Activated B cell treated with CpG ODN at 0.5 μM for 24 hours (primary cell): ENCODE measurements at regions not wholly inside any gene's neighbourhood (a gene's known extent, or its start where the extent isn't known, plus 50 kb on each side); places are given as distances from the start of the nearest gene placed in this dataset.

Experiments
- ATAC-seq: fragments of 200-7000 bp; cut with Tn5 transposase; one replicate; pipeline ENCODE4 v1.10.0; 2021; ENCODE audit warnings: low read depth, mild to moderate bottlenecking, moderate library complexity
- CTCF ChIA-PET: fragments of 350-600 bp; sonication (Branson Sonifier 250); formaldehyde crosslinking; loops from one replicate; lab custom pipeline; 2021; ENCODE audit warnings: antibody characterized with exemption; lab: Charles Lee
- POLR2A ChIA-PET: fragments of 350-600 bp; sonication (Branson Sonifier 250); formaldehyde crosslinking; loops from one replicate; lab custom pipeline; 2021; ENCODE audit warnings: antibody characterized with exemption; lab: Charles Lee
- DNase-seq: peaks from one replicate; pipeline ENCODE4 v3.0.0; 2022
- H3K27ac Mint-ChIP-seq: one replicate; pipeline ENCODE4 v1.8.0; 2020; ENCODE audit warnings: mixed read lengths
- H3K27me3 Mint-ChIP-seq: one replicate; pipeline ENCODE4 v1.8.0; 2021; ENCODE audit warnings: mixed read lengths
- H3K36me3 Mint-ChIP-seq: one replicate; pipeline ENCODE4 v1.8.0; 2021; ENCODE audit warnings: low read depth, mixed read lengths
- H3K4me1 Mint-ChIP-seq: one replicate; pipeline ENCODE4 v1.8.0; 2021; ENCODE audit warnings: mixed read lengths
- H3K4me3 Mint-ChIP-seq: one replicate; pipeline ENCODE4 v1.8.0; 2020; ENCODE audit warnings: mild to moderate bottlenecking, mixed read lengths
- H3K9me3 Mint-ChIP-seq: one replicate; pipeline ENCODE4 v1.8.0; 2020; ENCODE audit warnings: mixed read lengths
- intact Hi-C: fragments of 100-400 bp; cut with micrococcal nuclease; formaldehyde crosslinking; loops from one replicate; pipeline ENCODE4 v1.15.1; 2024
- TF ChIP-seq, protein P1 (sequence below): fragments of 200-600 bp; IDR thresholded peaks from one replicate; pipeline ENCODE4 v1.8.0; 2022; ENCODE audit warnings: antibody characterized with exemption, mild to moderate bottlenecking

DNA sequence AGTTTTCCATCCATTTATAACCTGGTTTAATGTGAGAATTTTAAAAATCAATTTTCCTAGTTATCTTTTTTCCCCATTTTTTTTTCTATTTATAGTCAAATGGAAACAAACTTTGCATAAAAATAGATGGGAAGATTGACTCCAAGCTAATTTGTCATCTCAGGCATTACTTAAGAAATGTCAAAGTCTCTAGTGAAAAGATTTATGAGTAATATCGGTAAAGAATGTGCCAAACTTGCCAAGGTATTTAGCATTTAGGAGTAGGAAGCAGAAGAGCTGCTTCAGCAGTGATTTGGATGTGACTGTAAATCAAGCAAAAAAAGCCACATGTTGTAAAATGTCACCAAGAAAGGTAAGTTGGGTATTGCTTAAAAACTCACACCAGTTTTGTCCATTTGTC lies 108.6 kb downstream of the LACC1 start:
- POLR2A ChIA-PET: no interaction called here

DNA sequence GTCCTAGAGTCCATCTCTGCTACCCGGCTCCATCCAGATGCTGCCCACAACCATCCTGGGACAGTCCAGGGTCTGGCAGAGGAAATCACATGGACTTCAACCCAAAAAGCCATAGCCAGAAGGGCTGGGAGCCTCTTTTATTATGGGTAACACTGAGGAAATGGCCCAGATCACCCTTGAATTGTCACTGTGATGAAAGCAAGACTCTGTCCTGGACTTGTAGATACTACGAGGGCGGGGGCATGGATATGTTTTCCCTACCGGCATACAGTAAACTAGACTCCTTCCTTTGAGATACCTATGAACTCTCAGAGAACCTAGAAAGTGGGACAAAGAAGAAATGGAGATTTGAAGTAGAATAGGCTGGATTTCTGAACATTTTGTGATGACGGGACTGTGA lies 110.3 kb downstream of the LACC1 start:
- TF ChIP-seq, protein P1, sequence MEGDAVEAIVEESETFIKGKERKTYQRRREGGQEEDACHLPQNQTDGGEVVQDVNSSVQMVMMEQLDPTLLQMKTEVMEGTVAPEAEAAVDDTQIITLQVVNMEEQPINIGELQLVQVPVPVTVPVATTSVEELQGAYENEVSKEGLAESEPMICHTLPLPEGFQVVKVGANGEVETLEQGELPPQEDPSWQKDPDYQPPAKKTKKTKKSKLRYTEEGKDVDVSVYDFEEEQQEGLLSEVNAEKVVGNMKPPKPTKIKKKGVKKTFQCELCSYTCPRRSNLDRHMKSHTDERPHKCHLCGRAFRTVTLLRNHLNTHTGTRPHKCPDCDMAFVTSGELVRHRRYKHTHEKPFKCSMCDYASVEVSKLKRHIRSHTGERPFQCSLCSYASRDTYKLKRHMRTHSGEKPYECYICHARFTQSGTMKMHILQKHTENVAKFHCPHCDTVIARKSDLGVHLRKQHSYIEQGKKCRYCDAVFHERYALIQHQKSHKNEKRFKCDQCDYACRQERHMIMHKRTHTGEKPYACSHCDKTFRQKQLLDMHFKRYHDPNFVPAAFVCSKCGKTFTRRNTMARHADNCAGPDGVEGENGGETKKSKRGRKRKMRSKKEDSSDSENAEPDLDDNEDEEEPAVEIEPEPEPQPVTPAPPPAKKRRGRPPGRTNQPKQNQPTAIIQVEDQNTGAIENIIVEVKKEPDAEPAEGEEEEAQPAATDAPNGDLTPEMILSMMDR: no peak
- ATAC-seq: no peak
- no peaks in the 10 kb centered on the region for H3K4me1 Mint-ChIP-seq
- peaks cover 9% of the 10 kb centered on the region for H3K9me3 Mint-ChIP-seq
- intact Hi-C loops: no loop called here
- no peak for DNase-seq
- ChIA-PET CTCF (no interaction called here), POLR2A (no interaction called here)
- peaks cover 6% of the 10 kb centered on the region for H3K27me3 Mint-ChIP-seq
- no peak overlapping the region for H3K27ac Mint-ChIP-seq
- no peak overlapping the region for H3K4me3 Mint-ChIP-seq
- H3K36me3 Mint-ChIP-seq: no peaks in the 10 kb centered on the region

More for the DNA sequence above, 108.6 kb downstream of the LACC1 start:
- no peaks in the 10 kb centered on the region for H3K36me3 Mint-ChIP-seq
- CTCF ChIA-PET: no interaction called here
- H3K9me3 Mint-ChIP-seq: no peaks in the 10 kb centered on the region
- H3K4me1 Mint-ChIP-seq: no peaks in the 10 kb centered on the region
- no peak overlapping the region for H3K27ac Mint-ChIP-seq
- TF ChIP-seq, protein P1: no peak
- ATAC-seq (no peak), DNase-seq (no peak)
- intact Hi-C loops: no loop called here
- peaks cover 6% of the 10 kb centered on the region for H3K27me3 Mint-ChIP-seq
- H3K4me3 Mint-ChIP-seq: no peak overlapping the region

- no peaks in the 10 kb centered on the region for H3K4me1 Mint-ChIP-seq
- ChIA-PET CTCF (no interaction called here), POLR2A (no interaction called here)
- H3K27me3 Mint-ChIP-seq: peaks cover 6% of the 10 kb centered on the region
- no peak overlapping the region for H3K27ac Mint-ChIP-seq
- DNase-seq (no peak), ATAC-seq (no peak)
- H3K9me3 Mint-ChIP-seq: peaks cover 17% of the 10 kb centered on the region
- intact Hi-C loops: no loop called here
- no peaks in the 10 kb centered on the region for H3K36me3 Mint-ChIP-seq
- H3K4me3 Mint-ChIP-seq: no peak overlapping the region
- TF ChIP-seq, protein P1: no peak
Measured at GRCh38 chr13:43990829-43991228, 111.1 kb downstream of the LACC1 start.

GRCh38 chr13:43991773-43992201 lies 112.1 kb downstream of the LACC1 start:
- H3K27ac Mint-ChIP-seq: no peak overlapping the region
- POLR2A ChIA-PET: no interaction called here

DNA sequence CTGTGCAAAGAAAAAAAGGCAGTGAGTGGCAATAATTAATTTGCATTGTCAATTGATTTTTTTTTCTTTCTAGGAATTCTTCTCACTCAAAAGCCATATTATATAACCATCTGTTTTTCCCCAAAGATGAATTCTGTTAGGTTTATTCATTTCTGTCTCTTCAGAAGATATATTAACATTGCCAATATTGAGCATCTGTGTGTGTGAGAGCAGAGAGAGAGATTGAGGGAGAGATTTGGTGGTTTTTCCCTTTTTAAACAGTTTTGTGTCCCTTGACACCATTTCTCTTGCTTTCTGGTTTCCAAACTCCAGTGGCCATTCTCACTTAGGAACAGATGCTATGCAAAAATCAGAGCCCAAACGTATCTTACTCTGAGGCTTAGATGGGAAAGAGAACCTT lies 112.5 kb downstream of the LACC1 start:
- peaks cover 17% of the 10 kb centered on the region for H3K9me3 Mint-ChIP-seq
- CTCF ChIA-PET: no interaction called here
- TF ChIP-seq, protein P1: no peak
- no peak overlapping the region for H3K4me3 Mint-ChIP-seq
- no peak for DNase-seq
- H3K27me3 Mint-ChIP-seq: peaks cover 6% of the 10 kb centered on the region
- H3K4me1 Mint-ChIP-seq: no peaks in the 10 kb centered on the region
- intact Hi-C loops: no loop called here
- ATAC-seq: no peak
- no peak overlapping the region for H3K27ac Mint-ChIP-seq
- POLR2A ChIA-PET: no interaction called here
- H3K36me3 Mint-ChIP-seq: no peaks in the 10 kb centered on the region

More at GRCh38 chr13:43991773-43992201, 112.1 kb downstream of the LACC1 start:
- DNase-seq: no peak
- CTCF ChIA-PET: no interaction called here
- intact Hi-C loops: no loop called here
- TF ChIP-seq, protein P1: no peak
- Mint-ChIP-seq H3K27me3 (peaks cover 6% of the 10 kb centered on the region), H3K4me1 (no peaks in the 10 kb centered on the region), H3K36me3 (no peaks in the 10 kb centered on the region), H3K4me3 (no peak overlapping the region), H3K9me3 (peaks cover 17% of the 10 kb centered on the region)
- no peak for ATAC-seq
